Stimulated activated memory B cell treated with anti-CD40 and anti-IgM and Interleukin-4, amounts not matched to agents 10 μg/mL and 1 μg/mL and 100 μg/mL, for 72 hours (primary cell): ENCODE measurements at regions not wholly inside any gene's neighbourhood (a gene's known extent, or its start where the extent isn't known, plus 50 kb on each side); places are given as distances from the start of the nearest gene placed in this dataset.

Source experiments
- ATAC-seq: fragments of 150-1000 bp; cut with Tn5 transposase; 2 replicates; pipeline ENCODE4 v1.10.0; 2021
- H3K27ac Mint-ChIP-seq: one replicate; pipeline ENCODE4 v1.8.0; 2022; ENCODE audit warnings: mild to moderate bottlenecking, mixed read lengths
- H3K27me3 Mint-ChIP-seq: one replicate; pipeline ENCODE4 v1.8.0; 2022; ENCODE audit warnings: mixed read lengths
- H3K36me3 Mint-ChIP-seq: one replicate; pipeline ENCODE4 v1.8.0; 2022; ENCODE audit warnings: mixed read lengths
- H3K4me1 Mint-ChIP-seq: one replicate; pipeline ENCODE4 v1.8.0; 2022; ENCODE audit warnings: mixed read lengths
- H3K4me3 Mint-ChIP-seq: one replicate; pipeline ENCODE4 v1.8.0; 2022; ENCODE audit warnings: mild to moderate bottlenecking, moderate library complexity, mixed read lengths
- H3K9me3 Mint-ChIP-seq: one replicate; pipeline ENCODE4 v1.8.0; 2022; ENCODE audit warnings: mixed read lengths

DNA sequence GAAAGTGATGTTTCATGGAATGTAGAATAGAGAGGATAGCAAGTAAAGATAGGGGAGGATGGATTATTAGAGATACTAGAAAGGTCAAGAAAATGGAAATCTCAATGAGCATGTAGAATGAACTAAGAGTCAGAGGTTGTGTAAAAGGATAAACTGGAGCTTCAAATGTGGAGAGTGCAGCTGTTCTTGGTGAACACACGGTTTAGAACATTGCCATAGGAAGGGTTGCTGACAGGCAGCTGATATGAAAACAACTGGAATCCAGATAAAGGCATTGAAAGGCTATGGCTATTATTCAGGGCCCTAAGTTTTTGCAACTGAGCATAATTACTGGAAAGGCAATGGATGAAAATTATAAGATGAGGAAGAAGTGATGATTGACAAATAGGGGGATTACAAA lies 239.6 kb upstream of the VEGFC start:
- H3K4me1 Mint-ChIP-seq, result no peaks in the 10 kb centered on the region
- H3K4me3 Mint-ChIP-seq, result no peak overlapping the region
- H3K36me3 Mint-ChIP-seq, result no peaks in the 10 kb centered on the region
- H3K9me3 Mint-ChIP-seq, result no peaks in the 10 kb centered on the region
- H3K27ac Mint-ChIP-seq, result no peak overlapping the region
- H3K27me3 Mint-ChIP-seq, result no peaks in the 10 kb centered on the region
- no peak for ATAC-seq

GRCh38 chr4:177033135-177033534 lies 240.4 kb upstream of the VEGFC start:
- Mint-ChIP-seq H3K9me3 (peaks cover 2% of the 10 kb centered on the region), H3K27me3 (no peaks in the 10 kb centered on the region), H3K27ac (no peak overlapping the region), H3K36me3 (no peaks in the 10 kb centered on the region), H3K4me1 (no peaks in the 10 kb centered on the region), H3K4me3 (no peak overlapping the region)
- no peak for ATAC-seq

GRCh38 chr4:177033632-177034031 lies 240.9 kb upstream of the VEGFC start:
- H3K27me3 Mint-ChIP-seq, result no peaks in the 10 kb centered on the region
- no peak overlapping the region for H3K4me3 Mint-ChIP-seq
- H3K36me3 Mint-ChIP-seq, result no peaks in the 10 kb centered on the region
- no peaks in the 10 kb centered on the region for H3K4me1 Mint-ChIP-seq
- no peak overlapping the region for H3K27ac Mint-ChIP-seq
- ATAC-seq, result no peak
- H3K9me3 Mint-ChIP-seq, result peaks cover 2% of the 10 kb centered on the region

DNA sequence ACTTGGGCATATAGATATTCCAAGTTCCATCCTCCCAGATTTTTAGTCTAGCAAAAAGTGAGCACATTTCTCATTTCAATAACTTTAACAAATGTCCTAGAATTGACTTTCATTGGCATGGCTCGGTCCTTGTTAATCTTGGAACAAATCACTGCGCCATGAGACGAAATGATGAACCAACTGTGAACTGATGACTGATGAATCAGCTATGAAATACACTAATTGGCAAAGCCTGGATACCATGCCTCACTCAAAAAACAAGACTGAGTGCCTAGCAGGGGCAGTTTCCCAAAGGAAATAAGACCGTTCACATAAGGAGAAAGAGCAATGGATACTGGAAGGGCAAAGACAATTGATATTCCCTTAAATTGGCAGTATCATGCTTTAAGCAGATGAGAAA lies 248.6 kb upstream of the VEGFC start:
- Mint-ChIP-seq H3K9me3 (peaks cover 2% of the 10 kb centered on the region), H3K27me3 (no peaks in the 10 kb centered on the region), H3K4me3 (no peak overlapping the region), H3K4me1 (no peaks in the 10 kb centered on the region), H3K36me3 (no peaks in the 10 kb centered on the region), H3K27ac (no peak overlapping the region)
- ATAC-seq, result no peak

DNA sequence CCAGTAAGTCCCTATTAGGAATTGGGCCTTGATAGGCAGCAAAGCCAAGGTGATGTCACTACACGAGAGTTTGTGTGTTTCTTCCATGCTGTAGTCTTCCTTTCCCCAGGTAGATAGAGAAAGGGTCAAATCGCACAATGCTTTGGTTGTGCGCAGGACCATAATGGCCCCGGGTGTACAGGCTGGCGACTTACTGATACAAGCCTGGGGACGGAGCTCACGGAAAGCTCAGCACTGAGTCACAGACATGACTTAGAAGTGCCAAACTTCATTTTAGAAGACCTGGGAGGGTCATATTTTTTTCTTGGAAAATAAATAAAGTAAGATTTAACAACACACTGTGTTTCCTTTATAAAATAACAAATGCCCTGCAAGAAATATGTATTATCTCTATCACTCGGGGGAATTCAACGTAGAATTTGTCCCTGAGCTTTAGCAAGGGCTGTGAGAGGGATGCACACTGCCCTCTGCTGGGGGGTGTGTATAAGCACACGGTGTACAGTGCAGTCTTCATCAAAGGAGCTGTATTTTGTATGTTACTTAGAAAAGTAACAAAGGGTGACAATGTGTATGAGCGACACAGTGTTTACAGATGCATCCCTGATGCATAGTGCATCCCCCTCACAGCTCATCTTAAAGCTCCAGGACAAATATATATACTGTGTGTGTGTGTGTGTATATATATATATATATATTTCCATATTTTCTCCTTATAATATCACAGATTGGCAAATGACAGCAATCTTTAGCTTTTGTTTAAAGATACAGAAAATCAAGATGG lies 254.5 kb upstream of the VEGFC start:
- Mint-ChIP-seq H3K36me3 (no peaks in the 10 kb centered on the region), H3K9me3 (no peaks in the 10 kb centered on the region), H3K4me3 (no peak overlapping the region), H3K27me3 (no peaks in the 10 kb centered on the region), H3K4me1 (no peaks in the 10 kb centered on the region), H3K27ac (no peak overlapping the region)
- peak; percentile 67 for ATAC-seq

GRCh38 chr4:177047851-177048174 lies 255.1 kb upstream of the VEGFC start:
- no peaks in the 10 kb centered on the region for H3K27me3 Mint-ChIP-seq
- H3K27ac Mint-ChIP-seq, result no peak overlapping the region
- no peak for ATAC-seq
- no peaks in the 10 kb centered on the region for H3K4me1 Mint-ChIP-seq
- H3K36me3 Mint-ChIP-seq, result no peaks in the 10 kb centered on the region
- H3K4me3 Mint-ChIP-seq, result no peak overlapping the region
- H3K9me3 Mint-ChIP-seq, result no peaks in the 10 kb centered on the region

- Mint-ChIP-seq H3K4me1 (no peaks in the 10 kb centered on the region), H3K36me3 (no peaks in the 10 kb centered on the region), H3K27ac (no peak overlapping the region), H3K9me3 (no peaks in the 10 kb centered on the region), H3K4me3 (no peak overlapping the region), H3K27me3 (no peaks in the 10 kb centered on the region)
- ATAC-seq, result peak; percentile 59
These were observed 258.1 kb upstream of the NEIL3 start for GRCh38 chr4:177051473-177052060.

GRCh38 chr4:177052211-177052934 lies 257.3 kb upstream of the NEIL3 start:
- H3K4me1 Mint-ChIP-seq, result no peaks in the 10 kb centered on the region
- no peak overlapping the region for H3K4me3 Mint-ChIP-seq
- H3K9me3 Mint-ChIP-seq, result no peaks in the 10 kb centered on the region
- no peaks in the 10 kb centered on the region for H3K36me3 Mint-ChIP-seq
- H3K27ac Mint-ChIP-seq, result no peak overlapping the region
- no peak for ATAC-seq
- no peaks in the 10 kb centered on the region for H3K27me3 Mint-ChIP-seq

DNA sequence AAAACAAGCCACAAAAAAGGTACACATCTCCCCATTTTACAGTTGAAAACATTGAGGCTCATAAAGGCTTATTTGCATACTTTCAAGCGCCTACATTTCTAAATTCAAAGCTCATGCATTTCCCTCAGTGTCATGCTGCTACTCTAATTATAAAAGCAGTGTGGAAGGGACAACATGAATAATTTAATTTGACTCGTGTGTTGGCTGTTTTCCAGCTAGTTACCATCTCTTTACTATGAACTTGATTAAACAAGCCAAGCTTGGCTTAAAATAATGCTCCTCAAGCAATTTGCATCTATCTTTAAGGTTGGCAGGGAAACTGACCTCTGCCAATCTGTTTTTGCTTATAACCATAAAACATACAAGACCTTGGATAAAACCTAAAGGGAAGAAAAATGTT lies 252.5 kb upstream of the NEIL3 start:
- no peaks in the 10 kb centered on the region for H3K27me3 Mint-ChIP-seq
- H3K9me3 Mint-ChIP-seq, result peaks cover 2% of the 10 kb centered on the region
- no peak overlapping the region for H3K4me3 Mint-ChIP-seq
- H3K27ac Mint-ChIP-seq, result no peak overlapping the region
- H3K4me1 Mint-ChIP-seq, result no peaks in the 10 kb centered on the region
- no peak for ATAC-seq
- no peaks in the 10 kb centered on the region for H3K36me3 Mint-ChIP-seq

- Mint-ChIP-seq H3K9me3 (peaks cover 5% of the 10 kb centered on the region), H3K4me3 (no peak overlapping the region), H3K27me3 (no peaks in the 10 kb centered on the region), H3K36me3 (no peaks in the 10 kb centered on the region), H3K27ac (no peak overlapping the region), H3K4me1 (no peaks in the 10 kb centered on the region)
- ATAC-seq, result no peak
These were observed 245.6 kb upstream of the NEIL3 start for GRCh38 chr4:177064116-177064515.

GRCh38 chr4:177064729-177065394 lies 244.8 kb upstream of the NEIL3 start:
- Mint-ChIP-seq H3K27me3 (no peaks in the 10 kb centered on the region), H3K4me1 (no peaks in the 10 kb centered on the region), H3K36me3 (no peaks in the 10 kb centered on the region), H3K27ac (no peak overlapping the region), H3K9me3 (peaks cover 5% of the 10 kb centered on the region), H3K4me3 (no peak overlapping the region)
- no peak for ATAC-seq

GRCh38 chr4:177066746-177067145 lies 242.9 kb upstream of the NEIL3 start:
- Mint-ChIP-seq H3K27ac (no peak overlapping the region), H3K4me3 (no peak overlapping the region)
- ATAC-seq, result no peak

GRCh38 chr4:177070533-177071058 lies 239.1 kb upstream of the NEIL3 start:
- H3K27ac Mint-ChIP-seq, result no peak overlapping the region
- no peak for ATAC-seq

More at GRCh38 chr4:177066746-177067145, 242.9 kb upstream of the NEIL3 start:
- H3K9me3 Mint-ChIP-seq, result peaks cover 5% of the 10 kb centered on the region
- no peaks in the 10 kb centered on the region for H3K4me1 Mint-ChIP-seq
- H3K27me3 Mint-ChIP-seq, result no peaks in the 10 kb centered on the region
- no peaks in the 10 kb centered on the region for H3K36me3 Mint-ChIP-seq

DNA sequence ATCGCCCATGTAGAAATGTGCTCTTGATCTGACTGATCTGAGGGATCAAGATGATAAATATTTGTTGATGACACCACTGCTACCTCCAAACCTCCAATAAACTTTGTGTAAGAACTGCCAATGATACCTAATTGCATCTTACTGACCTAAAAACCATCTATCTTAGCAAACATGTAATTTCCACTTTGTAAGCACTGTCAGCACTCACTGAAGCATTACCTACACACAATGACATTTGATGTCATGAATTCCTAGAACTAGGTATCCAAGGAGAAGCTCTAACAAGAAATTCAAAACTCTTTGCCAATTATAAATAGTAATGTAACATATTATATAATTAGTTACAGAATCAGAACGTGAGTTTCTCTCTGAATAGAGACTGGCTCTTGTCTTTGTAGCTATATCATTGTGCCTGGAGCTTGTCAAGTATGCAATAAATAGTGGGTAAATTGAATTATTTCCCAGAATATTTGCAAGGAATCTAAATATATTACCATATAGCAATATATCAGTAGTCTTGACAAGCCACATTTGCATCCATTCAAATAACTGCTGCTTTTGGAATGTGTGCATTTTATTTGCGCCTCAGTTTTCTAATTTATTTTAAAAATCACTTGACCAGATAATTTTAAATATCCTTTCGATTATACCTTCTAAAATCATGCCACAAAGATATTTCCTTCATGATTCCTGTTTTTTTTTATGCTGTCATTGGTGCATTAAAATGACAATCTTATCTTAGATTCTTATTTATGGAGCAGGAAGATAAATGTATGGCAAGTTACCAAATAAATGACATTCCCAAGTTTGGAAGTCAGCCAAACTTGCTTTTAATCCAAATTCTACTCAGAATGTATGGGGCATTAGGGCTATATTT lies 232.3 kb upstream of the NEIL3 start:
- no peak for ATAC-seq
- Mint-ChIP-seq H3K27ac (no peak overlapping the region), H3K36me3 (no peaks in the 10 kb centered on the region), H3K27me3 (no peaks in the 10 kb centered on the region), H3K4me1 (no peaks in the 10 kb centered on the region), H3K9me3 (no peaks in the 10 kb centered on the region), H3K4me3 (no peak overlapping the region)

More at GRCh38 chr4:177070533-177071058, 239.1 kb upstream of the NEIL3 start:
- no peak overlapping the region for H3K4me3 Mint-ChIP-seq
- no peaks in the 10 kb centered on the region for H3K9me3 Mint-ChIP-seq
- no peaks in the 10 kb centered on the region for H3K4me1 Mint-ChIP-seq
- H3K36me3 Mint-ChIP-seq, result no peaks in the 10 kb centered on the region
- H3K27me3 Mint-ChIP-seq, result no peaks in the 10 kb centered on the region
